ENCODE measurements at regions not wholly inside any gene's neighbourhood (a gene's known extent, or its start where the extent isn't known, plus 50 kb on each side); places are given as distances from the start of the nearest gene placed in this dataset.
A peak's percentile ranks its signal among the peaks of the same experiment; 100 is the strongest.

DNA sequence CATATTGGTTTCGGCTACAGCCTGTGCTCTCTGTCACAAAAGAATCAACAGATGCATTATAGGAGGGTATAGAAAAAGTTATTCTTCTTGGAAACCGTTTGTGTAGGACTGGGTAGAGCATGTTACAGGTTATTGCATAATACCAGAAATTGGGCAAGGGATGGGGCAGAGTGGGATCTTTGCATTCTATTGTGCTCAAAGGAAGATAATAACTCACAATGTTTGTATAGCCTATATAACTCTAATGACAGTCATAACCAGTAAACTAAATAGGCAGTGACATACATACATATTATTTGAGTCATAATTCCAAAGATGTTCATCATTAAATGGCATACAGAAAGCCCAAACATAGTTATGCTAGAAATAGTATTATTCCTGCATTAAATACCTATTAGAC, 179.7 kb downstream of the XPNPEP1 start:
- Mint-ChIP-seq H3K27me3 (ENCODE audit: low read depth) (no peaks in the 10 kb centered on the region; the same call in 1 of the 2 replicates), H3K27ac (no peak overlapping the region), H3K36me3 (no peaks in the 10 kb centered on the region), H3K9me3 (no peaks in the 10 kb centered on the region), H3K4me3 (no peak overlapping the region), H3K4me1 (no peaks in the 10 kb centered on the region)
- ChIA-PET POLR2A (no interaction called here), CTCF (no interaction called here)
- DNase-seq (ENCODE audit: low spot score) (no peak), ATAC-seq (no peak)
- TF ChIP-seq, protein P1, sequence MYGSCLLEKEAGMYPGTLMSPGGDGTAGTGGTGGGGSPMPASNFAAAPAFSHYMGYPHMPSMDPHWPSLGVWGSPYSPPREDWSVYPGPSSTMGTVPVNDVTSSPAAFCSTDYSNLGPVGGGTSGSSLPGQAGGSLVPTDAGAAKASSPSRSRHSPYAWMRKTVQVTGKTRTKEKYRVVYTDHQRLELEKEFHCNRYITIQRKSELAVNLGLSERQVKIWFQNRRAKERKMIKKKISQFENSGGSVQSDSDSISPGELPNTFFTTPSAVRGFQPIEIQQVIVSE (CRISPR knock-in tag; IDR thresholded peaks at IDR 0.05; ENCODE audit: borderline replicate concordance) = no peak
- no peak for TF ChIP-seq USF2 (CRISPR knock-in tag; IDR thresholded peaks at IDR 0.05)
- TF ChIP-seq, protein P2, sequence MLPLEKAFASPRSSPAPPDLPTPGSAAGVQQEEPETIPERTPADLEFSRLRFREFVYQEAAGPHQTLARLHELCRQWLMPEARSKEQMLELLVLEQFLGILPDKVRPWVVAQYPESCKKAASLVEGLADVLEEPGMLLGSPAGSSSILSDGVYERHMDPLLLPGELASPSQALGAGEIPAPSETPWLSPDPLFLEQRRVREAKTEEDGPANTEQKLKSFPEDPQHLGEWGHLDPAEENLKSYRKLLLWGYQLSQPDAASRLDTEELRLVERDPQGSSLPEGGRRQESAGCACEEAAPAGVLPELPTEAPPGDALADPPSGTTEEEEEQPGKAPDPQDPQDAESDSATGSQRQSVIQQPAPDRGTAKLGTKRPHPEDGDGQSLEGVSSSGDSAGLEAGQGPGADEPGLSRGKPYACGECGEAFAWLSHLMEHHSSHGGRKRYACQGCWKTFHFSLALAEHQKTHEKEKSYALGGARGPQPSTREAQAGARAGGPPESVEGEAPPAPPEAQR (CRISPR knock-in tag; IDR thresholded peaks at IDR 0.05) = no peak
- TF ChIP-seq ZNF219 (CRISPR knock-in tag; IDR thresholded peaks at IDR 0.05; ENCODE audit: borderline replicate concordance) = no peak
- TF ChIP-seq SMAD4 (CRISPR knock-in tag; IDR thresholded peaks at IDR 0.05) = no peak
- TF ChIP-seq ZNF416 (CRISPR knock-in tag; IDR thresholded peaks at IDR 0.05) = no peak
- no peak for TF ChIP-seq ELF4 (CRISPR knock-in tag; IDR thresholded peaks at IDR 0.05; ENCODE audit: low read depth)
- TF ChIP-seq MAX (CRISPR knock-in tag; IDR thresholded peaks at IDR 0.05) = no peak
- TF ChIP-seq ZNF396 (CRISPR knock-in tag; IDR thresholded peaks at IDR 0.05; ENCODE audit: borderline replicate concordance) = no peak

DNA sequence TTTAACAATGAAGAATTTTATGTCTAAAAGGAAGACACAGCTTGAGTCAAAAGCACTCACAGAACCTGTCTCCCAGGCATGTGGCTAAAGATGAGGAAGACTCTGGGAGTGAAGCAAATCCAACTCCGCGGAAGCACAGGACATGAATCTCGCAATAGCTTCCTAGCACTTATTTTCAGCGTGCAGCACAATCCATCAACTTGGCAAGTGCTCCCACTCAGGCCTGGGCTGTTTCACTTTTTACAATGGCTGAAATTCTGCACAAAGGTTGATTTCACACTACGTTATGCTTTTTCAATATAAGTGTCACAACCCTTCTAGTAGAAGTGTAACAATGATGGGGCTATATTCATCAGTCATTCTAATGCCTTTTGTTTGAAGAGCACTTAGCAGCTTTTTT, 180.2 kb downstream of the XPNPEP1 start:
- ChIA-PET CTCF (no interaction called here), POLR2A (interaction anchor here (0.6 kb wide), 1 partner anchor 100 kb away, joined by 3 read pairs; no protein-coding TSS in a partner anchor)
- no peak overlapping the region for H3K27ac Mint-ChIP-seq
- no peak for DNase-seq (ENCODE audit: low spot score)
- H3K36me3 Mint-ChIP-seq = no peaks in the 10 kb centered on the region
- H3K9me3 Mint-ChIP-seq = no peaks in the 10 kb centered on the region
- no peak for ATAC-seq
- TF ChIP-seq, protein P3, sequence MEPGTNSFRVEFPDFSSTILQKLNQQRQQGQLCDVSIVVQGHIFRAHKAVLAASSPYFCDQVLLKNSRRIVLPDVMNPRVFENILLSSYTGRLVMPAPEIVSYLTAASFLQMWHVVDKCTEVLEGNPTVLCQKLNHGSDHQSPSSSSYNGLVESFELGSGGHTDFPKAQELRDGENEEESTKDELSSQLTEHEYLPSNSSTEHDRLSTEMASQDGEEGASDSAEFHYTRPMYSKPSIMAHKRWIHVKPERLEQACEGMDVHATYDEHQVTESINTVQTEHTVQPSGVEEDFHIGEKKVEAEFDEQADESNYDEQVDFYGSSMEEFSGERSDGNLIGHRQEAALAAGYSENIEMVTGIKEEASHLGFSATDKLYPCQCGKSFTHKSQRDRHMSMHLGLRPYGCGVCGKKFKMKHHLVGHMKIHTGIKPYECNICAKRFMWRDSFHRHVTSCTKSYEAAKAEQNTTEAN (CRISPR knock-in tag; IDR thresholded peaks at IDR 0.05) = no peak
- TF ChIP-seq, protein P1 (CRISPR knock-in tag; IDR thresholded peaks at IDR 0.05; ENCODE audit: borderline replicate concordance) = no peak
- TF ChIP-seq CREM (CRISPR knock-in tag; IDR thresholded peaks at IDR 0.05) = no peak
- no peak for TF ChIP-seq IRF2 (CRISPR knock-in tag; IDR thresholded peaks at IDR 0.05; ENCODE audit: borderline replicate concordance, low read depth)
- TF ChIP-seq EMX1 (CRISPR knock-in tag; IDR thresholded peaks at IDR 0.05) = no peak
- TF ChIP-seq TP53 (CRISPR knock-in tag; IDR thresholded peaks at IDR 0.05) = no peak
- no peak for TF ChIP-seq JAZF1 (CRISPR knock-in tag; IDR thresholded peaks at IDR 0.05)
- no peak for TF ChIP-seq SOX15 (CRISPR knock-in tag; IDR thresholded peaks at IDR 0.05)
- no peak for TF ChIP-seq SP1 (CRISPR knock-in tag; conservative IDR thresholded peaks at IDR 0.05)
- H3K4me3 Mint-ChIP-seq = no peak overlapping the region
- H3K27me3 Mint-ChIP-seq (ENCODE audit: low read depth) = no peaks in the 10 kb centered on the region; the same call in 1 of the 2 replicates
- no peaks in the 10 kb centered on the region for H3K4me1 Mint-ChIP-seq

DNA sequence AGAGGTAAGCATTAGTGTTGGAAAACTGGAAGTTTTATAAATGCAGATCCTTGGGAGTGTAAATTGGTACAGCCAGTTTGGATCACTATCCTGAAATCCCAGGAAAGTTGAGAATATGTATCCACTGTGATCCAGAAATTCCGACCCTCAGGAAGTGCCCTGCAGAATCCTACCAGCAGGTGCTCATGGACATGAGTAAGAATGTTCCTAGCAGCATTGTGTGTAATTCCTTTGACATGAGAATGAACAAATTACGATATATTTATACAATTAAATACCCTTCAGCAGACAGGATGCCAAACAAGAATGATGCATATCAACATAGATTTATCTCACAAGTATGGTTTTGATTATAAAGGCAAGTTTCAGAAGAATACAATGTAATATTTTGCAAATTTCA, 181.6 kb downstream of the XPNPEP1 start:
- ATAC-seq = peak; percentile 38; the same call in 1 of the 2 replicates
- no peak overlapping the region for H3K4me3 Mint-ChIP-seq
- ChIA-PET CTCF (interaction anchor here (1.0 kb wide), 1 partner anchor 32 kb away, joined by 3 read pairs; no protein-coding TSS in a partner anchor), POLR2A (no interaction called here)
- H3K36me3 Mint-ChIP-seq = no peaks in the 10 kb centered on the region
- no peak overlapping the region for H3K27ac Mint-ChIP-seq
- no peaks in the 10 kb centered on the region; the same call in 1 of the 2 replicates for H3K27me3 Mint-ChIP-seq (ENCODE audit: low read depth)
- DNase-seq (ENCODE audit: low spot score) = no peak
- H3K4me1 Mint-ChIP-seq = no peaks in the 10 kb centered on the region
- H3K9me3 Mint-ChIP-seq = no peaks in the 10 kb centered on the region
- TF ChIP-seq, protein P3 (CRISPR knock-in tag; IDR thresholded peaks at IDR 0.05) = no peak
- TF ChIP-seq TP53 (CRISPR knock-in tag; IDR thresholded peaks at IDR 0.05) (no peak), ATF1 (CRISPR knock-in tag; IDR thresholded peaks at IDR 0.05) (no peak), ZNF416 (CRISPR knock-in tag; IDR thresholded peaks at IDR 0.05) (no peak)
- TF ChIP-seq, protein P4, sequence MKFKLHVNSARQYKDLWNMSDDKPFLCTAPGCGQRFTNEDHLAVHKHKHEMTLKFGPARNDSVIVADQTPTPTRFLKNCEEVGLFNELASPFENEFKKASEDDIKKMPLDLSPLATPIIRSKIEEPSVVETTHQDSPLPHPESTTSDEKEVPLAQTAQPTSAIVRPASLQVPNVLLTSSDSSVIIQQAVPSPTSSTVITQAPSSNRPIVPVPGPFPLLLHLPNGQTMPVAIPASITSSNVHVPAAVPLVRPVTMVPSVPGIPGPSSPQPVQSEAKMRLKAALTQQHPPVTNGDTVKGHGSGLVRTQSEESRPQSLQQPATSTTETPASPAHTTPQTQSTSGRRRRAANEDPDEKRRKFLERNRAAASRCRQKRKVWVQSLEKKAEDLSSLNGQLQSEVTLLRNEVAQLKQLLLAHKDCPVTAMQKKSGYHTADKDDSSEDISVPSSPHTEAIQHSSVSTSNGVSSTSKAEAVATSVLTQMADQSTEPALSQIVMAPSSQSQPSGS (CRISPR knock-in tag; IDR thresholded peaks at IDR 0.05; ENCODE audit: borderline replicate concordance, low read depth) = no peak
- TF ChIP-seq, protein P5, sequence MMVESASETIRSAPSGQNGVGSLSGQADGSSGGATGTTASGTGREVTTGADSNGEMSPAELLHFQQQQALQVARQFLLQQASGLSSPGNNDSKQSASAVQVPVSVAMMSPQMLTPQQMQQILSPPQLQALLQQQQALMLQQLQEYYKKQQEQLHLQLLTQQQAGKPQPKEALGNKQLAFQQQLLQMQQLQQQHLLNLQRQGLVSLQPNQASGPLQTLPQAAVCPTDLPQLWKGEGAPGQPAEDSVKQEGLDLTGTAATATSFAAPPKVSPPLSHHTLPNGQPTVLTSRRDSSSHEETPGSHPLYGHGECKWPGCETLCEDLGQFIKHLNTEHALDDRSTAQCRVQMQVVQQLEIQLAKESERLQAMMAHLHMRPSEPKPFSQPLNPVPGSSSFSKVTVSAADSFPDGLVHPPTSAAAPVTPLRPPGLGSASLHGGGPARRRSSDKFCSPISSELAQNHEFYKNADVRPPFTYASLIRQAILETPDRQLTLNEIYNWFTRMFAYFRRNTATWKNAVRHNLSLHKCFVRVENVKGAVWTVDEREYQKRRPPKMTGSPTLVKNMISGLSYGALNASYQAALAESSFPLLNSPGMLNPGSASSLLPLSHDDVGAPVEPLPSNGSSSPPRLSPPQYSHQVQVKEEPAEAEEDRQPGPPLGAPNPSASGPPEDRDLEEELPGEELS (CRISPR knock-in tag; IDR thresholded peaks at IDR 0.05) = no peak
- TF ChIP-seq, protein P6, sequence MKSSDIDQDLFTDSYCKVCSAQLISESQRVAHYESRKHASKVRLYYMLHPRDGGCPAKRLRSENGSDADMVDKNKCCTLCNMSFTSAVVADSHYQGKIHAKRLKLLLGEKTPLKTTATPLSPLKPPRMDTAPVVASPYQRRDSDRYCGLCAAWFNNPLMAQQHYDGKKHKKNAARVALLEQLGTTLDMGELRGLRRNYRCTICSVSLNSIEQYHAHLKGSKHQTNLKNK (CRISPR knock-in tag; IDR thresholded peaks at IDR 0.05) = no peak

Data from WTC11 (cell line).